Caco-2 (cell line): ENCODE measurements at regions not wholly inside any gene's neighbourhood (a gene's known extent, or its start where the extent isn't known, plus 50 kb on each side); places are given as distances from the start of the nearest gene placed in this dataset.

ENCODE experiments used
- BruUV-seq: library from RNA; stranded (reverse); fragments of 400-500 nt; replicated peaks from 2 replicates; lab custom pipeline; 2021; lab: Mats Ljungman, UMichigan
- CTCF ChIA-PET: fragments of 300-600 bp; sonication (Branson Sonifier 250); formaldehyde crosslinking; loops from one replicate; lab custom pipeline; 2022; ENCODE audit warnings: antibody characterized with exemption; lab: Charles Lee
- POLR2A ChIA-PET: fragments of 300-600 bp; sonication (Branson Sonifier 250); formaldehyde crosslinking; loops from one replicate; lab custom pipeline; 2022; ENCODE audit warnings: antibody characterized with exemption; lab: Charles Lee
- DNase-seq, 2 experiments: peaks; one replicate each; pipeline versions ENCODE4 v3.0.0 to v3.0.0-alpha.2; 2020 to 2022
- H3K27me3 ChIP-seq: replicated peaks from 2 replicates; pipeline ENCODE4 v1.6.0; 2011; ENCODE audit warnings: low read length; ENCODE audit not compliant: control insufficient read depth, insufficient read depth
- H3K36me3 ChIP-seq: 2 replicates; pipeline ENCODE4 v1.5.1; 2011; ENCODE audit warnings: low read length; ENCODE audit not compliant: control insufficient read depth, insufficient read depth
- H3K4me1 ChIP-seq: fragments of 250-450 bp; sonication (Bioruptor Pico); 2 replicates; pipeline ENCODE4 v1.5.1; 2020; ENCODE audit warnings: mild to moderate bottlenecking
- H3K4me3 ChIP-seq: 2 replicates; pipeline ENCODE4 v1.5.1; 2011; ENCODE audit warnings: low read depth, mild to moderate bottlenecking, control low read depth, low read length
- H3K9me3 ChIP-seq: fragments of 250-450 bp; sonication (Bioruptor Pico); 2 replicates; pipeline ENCODE4 v1.5.1; 2020; ENCODE audit warnings: mild to moderate bottlenecking, moderate library complexity
- H3K27ac Mint-ChIP-seq: one replicate; pipeline ENCODE4 v1.8.0; 2022; ENCODE audit warnings: mixed read lengths; ENCODE audit not compliant: unreplicated experiment
- H3K27me3 Mint-ChIP-seq: one replicate; pipeline ENCODE4 v1.8.0; 2022; ENCODE audit warnings: mixed read lengths; ENCODE audit not compliant: insufficient read depth, unreplicated experiment
- H3K36me3 Mint-ChIP-seq: one replicate; pipeline ENCODE4 v1.8.0; 2022; ENCODE audit warnings: mild to moderate bottlenecking, mixed read lengths; ENCODE audit not compliant: insufficient read depth, unreplicated experiment
- H3K4me1 Mint-ChIP-seq: one replicate; pipeline ENCODE4 v1.8.0; 2022; ENCODE audit warnings: low read depth, mixed read lengths; ENCODE audit not compliant: unreplicated experiment
- H3K4me3 Mint-ChIP-seq: one replicate; pipeline ENCODE4 v1.8.0; 2022; ENCODE audit warnings: mild to moderate bottlenecking, moderate library complexity, mixed read lengths; ENCODE audit not compliant: unreplicated experiment
- H3K9me3 Mint-ChIP-seq: one replicate; pipeline ENCODE4 v1.8.0; 2022; ENCODE audit warnings: mixed read lengths; ENCODE audit not compliant: unreplicated experiment
- intact Hi-C: fragments of 100-400 bp; cut with micrococcal nuclease; formaldehyde crosslinking; loops from one replicate; pipeline ENCODE4 v1.10.0; 2022; ENCODE audit not compliant: unreplicated experiment
- TF ChIP-seq, protein P1 (sequence below), 2 experiments: fragments of 200-600 bp in 1 of 2; IDR thresholded peaks; 1 replicate in 1 of 2; 2 replicates in 1 of 2; pipeline versions ENCODE4 v1.5.1 to v1.8.0; 2011 to 2022; ENCODE audit warnings: antibody characterized with exemption in 1 of 2, control low read depth in 1 of 2, inconsistent platforms in 1 of 2, low read depth in 1 of 2, low read length in 1 of 2, mild to moderate bottlenecking in 1 of 2, moderate library complexity in 1 of 2; ENCODE audit not compliant: insufficient read depth in 1 of 2, severe bottlenecking in 1 of 2, unreplicated experiment in 1 of 2

- Mint-ChIP-seq H3K4me3 (no peak overlapping the region), H3K27me3 (peaks cover 16% of the 10 kb centered on the region), H3K4me1 (no peaks in the 10 kb centered on the region), H3K27ac (no peak overlapping the region), H3K9me3 (no peaks in the 10 kb centered on the region), H3K36me3 (no peaks in the 10 kb centered on the region)
- no TSS peak for BruUV-seq
- ChIA-PET POLR2A (no interaction called here), CTCF (no interaction called here)
- intact Hi-C loops: no loop called here
- Histone ChIP-seq H3K4me3 (no peak overlapping the region), H3K9me3 (no peaks in the 10 kb centered on the region), H3K27me3 (no peaks in the 10 kb centered on the region), H3K4me1 (no peaks in the 10 kb centered on the region), H3K36me3 (no peaks in the 10 kb centered on the region)
- no peak for DNase-seq
- TF ChIP-seq, protein P1, sequence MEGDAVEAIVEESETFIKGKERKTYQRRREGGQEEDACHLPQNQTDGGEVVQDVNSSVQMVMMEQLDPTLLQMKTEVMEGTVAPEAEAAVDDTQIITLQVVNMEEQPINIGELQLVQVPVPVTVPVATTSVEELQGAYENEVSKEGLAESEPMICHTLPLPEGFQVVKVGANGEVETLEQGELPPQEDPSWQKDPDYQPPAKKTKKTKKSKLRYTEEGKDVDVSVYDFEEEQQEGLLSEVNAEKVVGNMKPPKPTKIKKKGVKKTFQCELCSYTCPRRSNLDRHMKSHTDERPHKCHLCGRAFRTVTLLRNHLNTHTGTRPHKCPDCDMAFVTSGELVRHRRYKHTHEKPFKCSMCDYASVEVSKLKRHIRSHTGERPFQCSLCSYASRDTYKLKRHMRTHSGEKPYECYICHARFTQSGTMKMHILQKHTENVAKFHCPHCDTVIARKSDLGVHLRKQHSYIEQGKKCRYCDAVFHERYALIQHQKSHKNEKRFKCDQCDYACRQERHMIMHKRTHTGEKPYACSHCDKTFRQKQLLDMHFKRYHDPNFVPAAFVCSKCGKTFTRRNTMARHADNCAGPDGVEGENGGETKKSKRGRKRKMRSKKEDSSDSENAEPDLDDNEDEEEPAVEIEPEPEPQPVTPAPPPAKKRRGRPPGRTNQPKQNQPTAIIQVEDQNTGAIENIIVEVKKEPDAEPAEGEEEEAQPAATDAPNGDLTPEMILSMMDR (IDR thresholded peaks at IDR 0.05; ENCODE audit: insufficient read depth in 1 of 2, low read depth in 1 of 2, low read length in 1 of 2, severe bottlenecking in 1 of 2, unreplicated experiment in 1 of 2): no peak
Observed at GRCh38 chr18:76205906-76206305, 289.1 kb downstream of the ZNF516 start.

DNA sequence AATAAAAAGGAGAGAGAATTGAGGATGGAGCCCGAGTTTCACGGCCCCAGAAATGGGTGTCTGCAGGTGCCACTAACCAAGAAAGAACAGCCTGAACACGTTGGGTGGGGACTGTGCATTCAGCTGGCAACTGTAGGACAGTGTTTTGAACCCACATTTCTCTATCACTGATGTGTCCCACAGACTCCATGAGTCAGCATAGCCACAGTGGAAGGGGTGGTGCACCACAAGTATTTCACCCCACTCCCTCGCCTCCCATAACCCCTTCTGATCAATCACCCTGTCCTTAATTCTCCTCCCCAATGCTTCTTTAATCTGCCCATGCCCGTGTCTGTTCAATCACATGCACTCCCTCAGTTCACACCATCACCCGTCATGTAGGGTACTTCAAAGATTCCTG, 291.5 kb downstream of the ZNF516 start:
- H3K27me3 Mint-ChIP-seq: peaks cover 13% of the 10 kb centered on the region
- H3K36me3 ChIP-seq: no peaks in the 10 kb centered on the region
- H3K4me3 Mint-ChIP-seq: no peak overlapping the region
- H3K36me3 Mint-ChIP-seq: no peaks in the 10 kb centered on the region
- no peaks in the 10 kb centered on the region for H3K9me3 ChIP-seq
- TF ChIP-seq, protein P1 (IDR thresholded peaks at IDR 0.05; ENCODE audit: insufficient read depth in 1 of 2, low read depth in 1 of 2, low read length in 1 of 2, severe bottlenecking in 1 of 2, unreplicated experiment in 1 of 2): no peak
- no peaks in the 10 kb centered on the region for H3K4me1 ChIP-seq
- H3K9me3 Mint-ChIP-seq: no peaks in the 10 kb centered on the region
- no peak for DNase-seq
- no peaks in the 10 kb centered on the region for H3K27me3 ChIP-seq
- no TSS peak for BruUV-seq
- no peak overlapping the region for H3K27ac Mint-ChIP-seq
- ChIA-PET CTCF (no interaction called here), POLR2A (no interaction called here)
- no peak overlapping the region for H3K4me3 ChIP-seq
- H3K4me1 Mint-ChIP-seq: no peaks in the 10 kb centered on the region
- intact Hi-C loops: no loop called here

GRCh38 chr18:76202322-76202721, 292.7 kb downstream of the ZNF516 start:
- no peak overlapping the region for H3K4me3 ChIP-seq
- H3K9me3 Mint-ChIP-seq: no peaks in the 10 kb centered on the region

More at GRCh38 chr18:76202322-76202721, 292.7 kb downstream of the ZNF516 start:
- no peaks in the 10 kb centered on the region for H3K36me3 Mint-ChIP-seq
- H3K4me3 Mint-ChIP-seq: no peak overlapping the region
- Histone ChIP-seq H3K4me1 (no peaks in the 10 kb centered on the region), H3K36me3 (no peaks in the 10 kb centered on the region), H3K9me3 (no peaks in the 10 kb centered on the region), H3K27me3 (no peaks in the 10 kb centered on the region)
- no TSS peak for BruUV-seq
- no peaks in the 10 kb centered on the region for H3K4me1 Mint-ChIP-seq
- TF ChIP-seq, protein P1 (IDR thresholded peaks at IDR 0.05; ENCODE audit: insufficient read depth in 1 of 2, low read depth in 1 of 2, low read length in 1 of 2, severe bottlenecking in 1 of 2, unreplicated experiment in 1 of 2): no peak
- intact Hi-C loops: no loop called here
- no peak for DNase-seq
- POLR2A ChIA-PET: no interaction called here
- CTCF ChIA-PET: no interaction called here
- peaks cover 13% of the 10 kb centered on the region for H3K27me3 Mint-ChIP-seq
- H3K27ac Mint-ChIP-seq: no peak overlapping the region
